ENCODE measurements at regions not wholly inside any gene's neighbourhood (a gene's known extent, or its start where the extent isn't known, plus 50 kb on each side); places are given as distances from the start of the nearest gene placed in this dataset.

DNA sequence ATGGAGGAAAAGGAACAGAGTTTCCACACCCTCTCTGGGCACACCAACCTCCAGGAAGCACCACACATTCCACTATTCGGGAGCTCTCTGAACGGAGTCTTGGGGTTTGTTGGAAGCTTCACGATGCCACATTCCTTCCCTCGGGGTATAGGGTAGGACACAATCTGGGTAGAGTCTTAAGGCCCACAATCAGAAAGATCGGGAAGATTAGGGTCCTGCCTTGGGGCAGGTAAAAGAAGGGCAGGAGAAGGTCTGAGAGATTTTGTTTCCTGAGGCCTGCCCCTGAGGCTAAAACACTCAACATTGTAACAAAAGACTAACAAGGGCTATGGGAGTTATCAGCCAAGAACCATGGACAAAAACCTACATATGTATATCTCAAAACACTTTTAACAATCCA lies 89.2 kb upstream of the RAP2B start:
- Histone ChIP-seq H3K27ac (ENCODE audit: insufficient read depth, low read depth, low read length) (no peak overlapping the region), H3K4me2 (ENCODE audit: insufficient read depth, low read length) (no peak overlapping the region), H4K20me1 (replicated peaks; ENCODE audit: control insufficient read depth, extremely low read depth, insufficient read depth, low read length) (no peaks in the 10 kb centered on the region), H3K79me2 (ENCODE audit: control insufficient read depth, insufficient read depth, low read length) (no peaks in the 10 kb centered on the region), H3K36me3 (ENCODE audit: control insufficient read depth in 2 of 2, extremely low read depth in 1 of 2, insufficient read depth in 2 of 2, low read length in 2 of 2) (no peaks in the 10 kb centered on the region), H2AFZ (ENCODE audit: low read depth, low read length) (peak overlapping the region; percentile 20), H3K27me3 (ENCODE audit: control insufficient read depth in 2 of 2, insufficient read depth in 2 of 2, low read length in 2 of 2) (no peaks in the 10 kb centered on the region), H3K4me1 (ENCODE audit: control insufficient read depth, extremely low read depth, insufficient read depth, low read length) (no peaks in the 10 kb centered on the region), H3K9me1 (replicated peaks; ENCODE audit: control insufficient read depth, extremely low read depth, insufficient read depth, low read length) (no peaks in the 10 kb centered on the region), H3K9ac (replicated peaks; ENCODE audit: extremely low read depth, insufficient read depth, low read length) (no peak overlapping the region), H3K9me3 (replicated peaks; ENCODE audit: control insufficient read depth, insufficient read depth, low read length) (no peaks in the 10 kb centered on the region), H3K4me3 (replicated peaks in 1 of 3; ENCODE audit: insufficient read depth in 1 of 3, low read depth in 1 of 3, low read length in 3 of 3) (no peak overlapping the region)
- DNase-seq (ENCODE audit: low read depth, low spot score) (no peak), FAIRE-seq (no peak)
- intact Hi-C loops (cut with micrococcal nuclease) (no loop called here), dilution Hi-C loops (cut with MboI; ENCODE audit: extremely low pct_ligation_motif_present, low sequenced_read_pairs) (no loop called here)
- ChIA-PET CTCF (no interaction called here), POLR2A (no interaction called here)
- TF ChIP-seq, protein P1, sequence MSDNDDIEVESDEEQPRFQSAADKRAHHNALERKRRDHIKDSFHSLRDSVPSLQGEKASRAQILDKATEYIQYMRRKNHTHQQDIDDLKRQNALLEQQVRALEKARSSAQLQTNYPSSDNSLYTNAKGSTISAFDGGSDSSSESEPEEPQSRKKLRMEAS (IDR thresholded peaks at IDR 0.05; ENCODE audit: insufficient read depth, insufficient read length), result no peak
- BruUV-seq (replicated peaks), result no TSS peak

DNA sequence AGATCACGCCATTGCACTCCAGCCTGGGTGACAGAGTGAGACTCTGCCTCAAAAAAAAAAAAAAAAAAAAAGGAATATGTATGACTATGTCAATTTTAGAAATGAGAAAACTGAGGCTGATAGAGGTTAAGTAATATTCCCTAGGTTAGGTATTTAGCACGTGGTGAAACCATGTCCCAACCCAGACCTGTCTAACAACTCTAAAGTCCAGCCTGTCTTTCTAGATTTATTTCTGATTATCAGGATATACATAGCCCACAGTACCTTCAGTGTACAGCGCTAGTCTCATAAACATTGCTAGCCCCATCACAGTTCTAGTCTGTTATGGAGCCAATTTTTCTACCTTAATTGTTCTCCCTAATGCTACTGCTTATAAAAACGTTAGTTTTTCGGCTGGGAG lies 88.4 kb upstream of the RAP2B start:
- H3K36me3 ChIP-seq (ENCODE audit: control insufficient read depth in 2 of 2, extremely low read depth in 1 of 2, insufficient read depth in 2 of 2, low read length in 2 of 2), result no peaks in the 10 kb centered on the region
- no peak overlapping the region for H2AFZ ChIP-seq (ENCODE audit: low read depth, low read length)
- H3K4me3 ChIP-seq (replicated peaks in 1 of 3; ENCODE audit: insufficient read depth in 1 of 3, low read depth in 1 of 3, low read length in 3 of 3), result no peak overlapping the region
- no peaks in the 10 kb centered on the region for H3K27me3 ChIP-seq (ENCODE audit: control insufficient read depth in 2 of 2, insufficient read depth in 2 of 2, low read length in 2 of 2)
- no peak overlapping the region for H3K9ac ChIP-seq (replicated peaks; ENCODE audit: extremely low read depth, insufficient read depth, low read length)
- POLR2A ChIA-PET, result no interaction called here
- no TSS peak for BruUV-seq (replicated peaks)
- no peaks in the 10 kb centered on the region for H3K79me2 ChIP-seq (ENCODE audit: control insufficient read depth, insufficient read depth, low read length)
- TF ChIP-seq POLR2A (IDR thresholded peaks at IDR 0.05; ENCODE audit: low read depth, low read length), result no peak
- TF ChIP-seq JUN (IDR thresholded peaks at IDR 0.05; ENCODE audit: borderline replicate concordance, insufficient read depth, insufficient read length, low read depth), result no peak
- no peak for TF ChIP-seq FOS (IDR thresholded peaks at IDR 0.05; ENCODE audit: borderline replicate concordance, insufficient read depth, low read length)
- TF ChIP-seq, protein P2, sequence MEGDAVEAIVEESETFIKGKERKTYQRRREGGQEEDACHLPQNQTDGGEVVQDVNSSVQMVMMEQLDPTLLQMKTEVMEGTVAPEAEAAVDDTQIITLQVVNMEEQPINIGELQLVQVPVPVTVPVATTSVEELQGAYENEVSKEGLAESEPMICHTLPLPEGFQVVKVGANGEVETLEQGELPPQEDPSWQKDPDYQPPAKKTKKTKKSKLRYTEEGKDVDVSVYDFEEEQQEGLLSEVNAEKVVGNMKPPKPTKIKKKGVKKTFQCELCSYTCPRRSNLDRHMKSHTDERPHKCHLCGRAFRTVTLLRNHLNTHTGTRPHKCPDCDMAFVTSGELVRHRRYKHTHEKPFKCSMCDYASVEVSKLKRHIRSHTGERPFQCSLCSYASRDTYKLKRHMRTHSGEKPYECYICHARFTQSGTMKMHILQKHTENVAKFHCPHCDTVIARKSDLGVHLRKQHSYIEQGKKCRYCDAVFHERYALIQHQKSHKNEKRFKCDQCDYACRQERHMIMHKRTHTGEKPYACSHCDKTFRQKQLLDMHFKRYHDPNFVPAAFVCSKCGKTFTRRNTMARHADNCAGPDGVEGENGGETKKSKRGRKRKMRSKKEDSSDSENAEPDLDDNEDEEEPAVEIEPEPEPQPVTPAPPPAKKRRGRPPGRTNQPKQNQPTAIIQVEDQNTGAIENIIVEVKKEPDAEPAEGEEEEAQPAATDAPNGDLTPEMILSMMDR (IDR thresholded peaks at IDR 0.05; ENCODE audit: extremely low read depth in 1 of 2, insufficient read depth in 1 of 2, low read depth in 1 of 2, low read length in 2 of 2), result no peak
- no peak for TF ChIP-seq POLR2AphosphoS5 (IDR thresholded peaks at IDR 0.05; ENCODE audit: insufficient read depth, low read depth, low read length)
- TF ChIP-seq, protein P1 (IDR thresholded peaks at IDR 0.05; ENCODE audit: insufficient read depth, insufficient read length), result no peak
- TF ChIP-seq EZH2 (IDR thresholded peaks at IDR 0.05; ENCODE audit: borderline replicate concordance, low read depth, low read length, severe bottlenecking), result no peak
- TF ChIP-seq GATA2 (IDR thresholded peaks at IDR 0.05; ENCODE audit: insufficient read depth, insufficient read length, low read depth, low read length), result no peak
- TF ChIP-seq MYC (IDR thresholded peaks at IDR 0.05; ENCODE audit: low read depth, low read length), result no peak
- H3K4me2 ChIP-seq (ENCODE audit: insufficient read depth, low read length), result no peak overlapping the region
- dilution Hi-C loops (cut with MboI; ENCODE audit: extremely low pct_ligation_motif_present, low sequenced_read_pairs) (no loop called here), intact Hi-C loops (cut with micrococcal nuclease) (no loop called here)
- CTCF ChIA-PET, result no interaction called here
- H4K20me1 ChIP-seq (replicated peaks; ENCODE audit: control insufficient read depth, extremely low read depth, insufficient read depth, low read length), result no peaks in the 10 kb centered on the region
- no peak for DNase-seq (ENCODE audit: low read depth, low spot score)
- no peak overlapping the region for H3K27ac ChIP-seq (ENCODE audit: insufficient read depth, low read depth, low read length)
- no peak for FAIRE-seq
- no peaks in the 10 kb centered on the region for H3K9me1 ChIP-seq (replicated peaks; ENCODE audit: control insufficient read depth, extremely low read depth, insufficient read depth, low read length)
- H3K9me3 ChIP-seq (replicated peaks; ENCODE audit: control insufficient read depth, insufficient read depth, low read length), result no peaks in the 10 kb centered on the region
- no peaks in the 10 kb centered on the region for H3K4me1 ChIP-seq (ENCODE audit: control insufficient read depth, extremely low read depth, insufficient read depth, low read length)
